HCT116 (cell line): ENCODE measurements at regions not wholly inside any gene's neighbourhood (a gene's known extent, or its start where the extent isn't known, plus 50 kb on each side); places are given as distances from the start of the nearest gene placed in this dataset.

Source experiments
- ATAC-seq: fragments of 200-7000 bp; cut with Tn5 transposase; 2 replicates; pipeline ENCODE4 v1.9.1; 2020; ENCODE audit warnings: mild to moderate bottlenecking, moderate library complexity
- BruUV-seq: library from RNA; stranded (reverse); fragments of 400-500 nt; replicated peaks from 2 replicates; lab custom pipeline; 2021; lab: Mats Ljungman, UMichigan
- CTCF ChIA-PET: fragments of 300-600 bp; sonication (Branson Sonifier 250); formaldehyde crosslinking; loops from one replicate; lab custom pipeline; 2021; ENCODE audit warnings: antibody characterized with exemption; lab: Charles Lee
- POLR2A ChIA-PET: fragments of 300-600, 350-600 bp; sonication (Branson Sonifier 250); formaldehyde crosslinking; loops from one replicate; lab custom pipeline; 2021; ENCODE audit warnings: antibody characterized with exemption; lab: Charles Lee
- RAD21 ChIA-PET, 2 experiments: fragments of 300-600 bp; sonication (Branson Sonifier 250); formaldehyde crosslinking; loops; one replicate each; lab custom pipeline; 2023; ENCODE audit warnings: low total read pairs in 2 of 2; ENCODE audit not compliant: uncharacterized antibody in 2 of 2, unreplicated experiment in 2 of 2, low non-redundant PET in 1 of 2; lab: Charles Lee
- DNase-seq: peaks from one replicate; pipeline ENCODE4 v3.0.0-alpha.2; 2010; ENCODE audit warnings: low read depth, low spot score
- H2AFZ ChIP-seq: fragments of 200-600 bp; shearing (Covaris generic), sonication (generic); 2 replicates; pipeline ENCODE4 v1.6.1; 2017; ENCODE audit warnings: low read depth, mixed run types, mixed read lengths, antibody characterized with exemption, low read length; ENCODE audit not compliant: poor library complexity, severe bottlenecking
- H3K27ac ChIP-seq: 2 replicates; pipeline ENCODE4 v1.5.1; 2012; ENCODE audit warnings: low read depth, low read length
- H3K27me3 ChIP-seq: fragments of 200-600 bp; sonication (generic); 2 replicates; pipeline ENCODE4 v1.6.1; 2016; ENCODE audit warnings: mixed run types, low read length, mixed read lengths; ENCODE audit not compliant: insufficient read depth
- H3K36me3 ChIP-seq, 2 experiments: fragments of 200-500 bp in 1 of 2; fragments of 200-600 bp in 1 of 2; sonication (Bioruptor generic) in 1 of 2; sonication (generic) in 1 of 2; 2 replicates each; pipeline versions ENCODE4 v1.5.1 to v1.6.1; 2014 to 2016; ENCODE audit warnings: low read length in 2 of 2, inconsistent platforms in 1 of 2, mixed read lengths in 1 of 2, mixed run types in 1 of 2; ENCODE audit not compliant: insufficient read depth in 2 of 2, control insufficient read depth in 1 of 2
- H3K4me1 ChIP-seq, 2 experiments: fragments of 200-600 bp in 1 of 2; sonication (generic) in 1 of 2; 2 replicates each; pipeline versions ENCODE4 v1.5.1 to v1.6.1; 2012 to 2017; ENCODE audit warnings: low read length in 2 of 2, inconsistent platforms in 1 of 2, mild to moderate bottlenecking in 1 of 2, mixed read lengths in 1 of 2, mixed run types in 1 of 2, moderate library complexity in 1 of 2; ENCODE audit not compliant: insufficient read depth in 2 of 2, control insufficient read depth in 1 of 2
- H3K4me2 ChIP-seq: fragments of 200-600 bp; sonication (generic); 2 replicates; pipeline ENCODE4 v1.6.1; 2017; ENCODE audit warnings: mixed run types, low read length, mixed read lengths
- H3K4me3 ChIP-seq, 2 experiments: fragments of 200-600 bp in 1 of 2; sonication (generic) in 1 of 2; replicated peaks in 1 of 2; 2 replicates each; pipeline ENCODE4 v1.5.1; 2011 to 2016; ENCODE audit warnings: low read length in 2 of 2, control low read depth in 1 of 2, low read depth in 1 of 2, mild to moderate bottlenecking in 1 of 2, mixed read lengths in 1 of 2, mixed run types in 1 of 2
- H3K79me2 ChIP-seq: fragments of 200-600 bp; sonication (generic); 2 replicates; pipeline ENCODE4 v1.6.1; 2017; ENCODE audit warnings: mild to moderate bottlenecking, mixed run types, low read length, moderate library complexity, mixed read lengths; ENCODE audit not compliant: insufficient read depth
- H3K9ac ChIP-seq: fragments of 200-600 bp; sonication (generic); 2 replicates; pipeline ENCODE4 v1.6.1; 2016; ENCODE audit warnings: low read length, mixed read lengths
- H3K9me2 ChIP-seq: fragments of 200-600 bp; sonication (generic), shearing (Covaris generic); 2 replicates; pipeline ENCODE4 v1.6.1; 2017; ENCODE audit warnings: mixed run types, mild to moderate bottlenecking, moderate library complexity; ENCODE audit not compliant: insufficient read depth
- H3K9me3 ChIP-seq, 2 experiments: fragments of 200-500 bp in 1 of 2; fragments of 200-600 bp in 1 of 2; sonication (Bioruptor generic) in 1 of 2; sonication (generic) in 1 of 2; 2 replicates each; pipeline ENCODE4 v1.6.1; 2014 to 2017; ENCODE audit warnings: low read length in 2 of 2, mixed read lengths in 2 of 2, inconsistent platforms in 1 of 2, low read depth in 1 of 2, mild to moderate bottlenecking in 1 of 2, mixed run types in 1 of 2, moderate library complexity in 1 of 2; ENCODE audit not compliant: control insufficient read depth in 1 of 2, insufficient read depth in 1 of 2
- H4K20me1 ChIP-seq: fragments of 200-600 bp; sonication (generic), shearing (Covaris generic); 2 replicates; pipeline ENCODE4 v1.6.1; 2017; ENCODE audit warnings: mixed run types, mild to moderate bottlenecking, moderate library complexity; ENCODE audit not compliant: insufficient read depth
- ATF3 ChIP-seq: IDR thresholded peaks from 2 replicates; pipeline ENCODE4 v1.6.1; 2012
- CTCF ChIP-seq, 3 experiments: fragments of 200-600 bp in 1 of 3; sonication (generic) in 1 of 3; IDR thresholded peaks in 2 of 3; conservative IDR thresholded peaks in 1 of 3; 2 replicates each; pipeline ENCODE4 v1.5.1; 2012 to 2017; ENCODE audit warnings: low read depth in 2 of 3, low read length in 2 of 3, antibody characterized with exemption in 1 of 3, borderline replicate concordance in 1 of 3, control low read depth in 1 of 3, mild to moderate bottlenecking in 1 of 3, mixed read lengths in 1 of 3, mixed run types in 1 of 3, moderate library complexity in 1 of 3; ENCODE audit not compliant: insufficient read depth in 1 of 3
- EGR1 ChIP-seq: IDR thresholded peaks from 2 replicates; pipeline ENCODE4 v1.6.1; 2012; ENCODE audit warnings: low read depth
- EZH2phosphoT487 ChIP-seq: fragments of 200-600 bp; IDR thresholded peaks from 2 replicates; pipeline ENCODE4 v1.6.1; 2018; ENCODE audit warnings: antibody characterized with exemption, borderline replicate concordance
- JUND ChIP-seq: IDR thresholded peaks from 2 replicates; pipeline ENCODE4 v1.6.1; 2012
- POLR2A ChIP-seq: IDR thresholded peaks from 2 replicates; pipeline ENCODE4 v1.7.0; 2011; ENCODE audit warnings: borderline replicate concordance; ENCODE audit not compliant: insufficient read depth, insufficient read length; ENCODE audit errors: extremely low read depth
- RAD21 ChIP-seq: IDR thresholded peaks from 2 replicates; pipeline ENCODE4 v1.6.1; 2012; ENCODE audit warnings: low read depth, mild to moderate bottlenecking
- SP1 ChIP-seq: IDR thresholded peaks from 2 replicates; pipeline ENCODE4 v1.6.1; 2012; ENCODE audit warnings: low read depth
- SRF ChIP-seq: IDR thresholded peaks from 2 replicates; pipeline ENCODE4 v1.6.1; 2012; ENCODE audit warnings: low read depth
- ZBTB33 ChIP-seq: IDR thresholded peaks from 2 replicates; pipeline ENCODE4 v1.6.1; 2011; ENCODE audit warnings: mild to moderate bottlenecking, low read length, moderate library complexity; ENCODE audit not compliant: insufficient replicate concordance; ENCODE audit errors: extremely low read depth
- ZNF274 ChIP-seq: fragments of 200-500 bp; sonication (Bioruptor generic); IDR thresholded peaks from 2 replicates; pipeline ENCODE4 v1.6.1; 2014; ENCODE audit warnings: mild to moderate bottlenecking, low read depth, low read length, inconsistent platforms
- intact Hi-C: fragments of 100-400 bp; cut with micrococcal nuclease; formaldehyde crosslinking; loops from 2 replicates; pipeline ENCODE4 v1.10.0; 2022

DNA sequence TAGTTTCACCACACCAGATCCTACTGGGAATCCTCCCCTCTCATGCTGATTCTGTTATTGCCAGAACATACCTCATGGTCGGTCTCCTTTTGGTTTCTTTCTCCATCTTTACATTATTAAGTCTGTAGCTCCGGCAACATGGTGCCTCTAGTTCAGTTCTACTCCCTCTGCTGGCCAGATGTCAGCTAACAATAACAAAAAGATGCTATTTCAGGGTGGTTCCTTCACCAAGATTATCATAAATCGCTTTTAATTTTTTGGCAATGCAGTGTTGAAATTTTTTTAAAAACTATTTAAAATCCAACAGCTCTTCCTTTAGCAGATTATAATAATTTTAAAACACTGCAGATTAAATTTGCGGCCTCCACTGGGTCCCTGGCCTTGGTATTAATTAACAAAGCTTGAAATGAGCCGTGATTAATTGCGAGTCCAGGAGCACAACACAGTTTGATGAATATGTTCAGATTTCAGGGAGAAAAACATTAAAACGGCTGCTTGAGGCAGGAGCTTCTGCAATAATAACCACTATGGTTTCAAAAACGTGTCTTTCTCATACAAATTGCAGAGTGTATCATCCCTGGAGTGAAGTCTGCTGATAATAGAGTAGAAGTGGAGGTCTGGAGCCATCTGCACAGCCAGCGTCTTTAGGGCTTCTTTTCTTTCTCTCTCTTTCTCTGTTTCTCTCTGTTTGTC is 492.9 kb upstream of the KIRREL3 start:
- ATAC-seq, result no peak
- RAD21 ChIA-PET, result no interaction called here
- intact Hi-C loops, result no loop called here
- BruUV-seq, result no TSS peak
- Histone ChIP-seq H3K9ac (no peak overlapping the region), H3K9me2 (no peaks in the 10 kb centered on the region), H3K4me2 (no peak overlapping the region), H3K4me1 (no peaks in the 10 kb centered on the region), H3K27ac (no peak overlapping the region), H3K9me3 (peaks cover 0 to 8% of the 10 kb centered on the region in 2 experiments; a peak in 2 of 4 replicates), H4K20me1 (no peaks in the 10 kb centered on the region), H3K4me3 (no peak overlapping the region), H3K79me2 (no peaks in the 10 kb centered on the region)
- CTCF ChIA-PET, result no interaction called here
- POLR2A ChIA-PET, result no interaction called here
- TF ChIP-seq CTCF (IDR thresholded peaks at IDR 0.05 in 2 of 3, conservative IDR thresholded peaks at IDR 0.05 in 1 of 3; ENCODE audit: borderline replicate concordance in 1 of 3, insufficient read depth in 1 of 3, low read depth in 2 of 3, low read length in 2 of 3) (peak in 1 of 3 experiments; percentile 29; a peak in 1 of 6 replicates), EZH2phosphoT487 (no peak)
- TF ChIP-seq, all 23 proteins: peak for 1
- Histone ChIP-seq H2AFZ (no peak overlapping the region), H3K36me3 (no peaks in the 10 kb centered on the region), H3K27me3 (no peaks in the 10 kb centered on the region)
- no peak for DNase-seq

DNA sequence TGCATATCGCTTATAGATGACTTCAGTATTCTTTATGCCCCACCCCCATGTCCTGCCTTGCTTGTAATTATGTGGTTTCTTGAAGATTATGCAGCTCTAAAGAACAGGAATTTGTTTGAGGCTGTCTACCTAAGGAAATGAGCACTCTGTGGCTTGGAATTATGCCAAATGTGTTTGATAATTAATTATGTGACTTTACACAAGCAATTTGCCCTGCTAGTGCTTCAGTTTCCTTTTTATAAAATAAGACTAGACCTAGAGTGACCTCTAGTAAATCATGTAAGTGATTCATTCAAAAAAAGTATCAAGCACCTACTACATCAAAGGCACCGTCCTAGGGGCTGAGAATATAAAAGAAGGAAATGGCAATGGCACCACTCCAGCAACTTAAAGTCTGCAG is 491.5 kb upstream of the KIRREL3 start:
- Histone ChIP-seq H3K36me3 (no peaks in the 10 kb centered on the region), H4K20me1 (no peaks in the 10 kb centered on the region), H3K27me3 (no peaks in the 10 kb centered on the region), H3K79me2 (no peaks in the 10 kb centered on the region), H3K4me2 (no peak overlapping the region), H3K9me3 (peaks cover 0 to 8% of the 10 kb centered on the region in 2 experiments; a peak in 2 of 4 replicates), H3K9ac (no peak overlapping the region), H3K9me2 (no peaks in the 10 kb centered on the region), H3K4me3 (no peak overlapping the region), H3K27ac (no peak overlapping the region), H3K4me1 (no peaks in the 10 kb centered on the region), H2AFZ (no peak overlapping the region)
- CTCF ChIA-PET, result no interaction called here
- TF ChIP-seq POLR2A (no peak), ATF3 (no peak), RAD21 (no peak), SRF (no peak), SP1 (no peak), ZNF274 (no peak), JUND (no peak), ZBTB33 (no peak), EGR1 (no peak)
- intact Hi-C loops, result no loop called here
- POLR2A ChIA-PET, result no interaction called here
- DNase-seq (no peak), ATAC-seq (no peak)
- no TSS peak for BruUV-seq
- RAD21 ChIA-PET, result no interaction called here
